Right cardiac atrium (tissue), 5 donors: ENCODE measurements at regions not wholly inside any gene's neighbourhood (a gene's known extent, or its start where the extent isn't known, plus 50 kb on each side); places are given as distances from the start of the nearest gene placed in this dataset.

Experiments used
- ATAC-seq, 2 donors: fragments of 200-7000 bp; cut with Tn5 transposase; one replicate each; pipeline versions ENCODE4 v1.8.0 to v1.9.1; 2020; ENCODE audit warnings: moderate library complexity in 2 of 2, mild to moderate bottlenecking in 1 of 2
- DNase-seq, 3 donors: peaks; one replicate each; pipeline ENCODE4 v3.0.0-alpha.2; 2020
- H3K27ac ChIP-seq: one replicate; pipeline ENCODE4 v1.5.1; 2013; ENCODE audit warnings: mild to moderate bottlenecking, low read length, control low read depth, moderate library complexity
- H3K27me3 ChIP-seq: one replicate; pipeline ENCODE4 v1.6.1; 2013; ENCODE audit not compliant: control insufficient read depth, insufficient read depth
- H3K4me1 ChIP-seq: one replicate; pipeline ENCODE4 v1.6.1; 2013; ENCODE audit warnings: low read length; ENCODE audit not compliant: control insufficient read depth, insufficient read depth
- H3K4me3 ChIP-seq: one replicate; pipeline ENCODE4 v1.5.1; 2013; ENCODE audit warnings: low read length, control low read depth
- H3K9me3 ChIP-seq: one replicate; pipeline ENCODE4 v1.6.1; 2013; ENCODE audit warnings: low read length; ENCODE audit not compliant: control insufficient read depth
- WGBS: extraction: QIAGEN DNeasy Blood & Tissue Kit; methylation state at CpG from one replicate; pipeline ENCODE4 v1.1.7; 2013; 5-methylcytosine and 5-hydroxymethylcytosine counted together
- intact Hi-C, 4 donors: fragments of 100-400 bp; cut with DNase I; formaldehyde crosslinking; loops; one replicate each; pipeline versions ENCODE4 v1.11.0 to v1.14.0; 2022 to 2023
- donor health status: healthy with polysubstance abuse.
- donor health status: DM: no; HTN: yes; CAD: no.
- donor health status: DM: no; HTN: no; CAD: no.
- donor health status: DM: no; HTN: yes; CAD: no; lungs with severe emphysema.
- donor health status: DM: yes; HTN: yes; CAD: no.

DNA sequence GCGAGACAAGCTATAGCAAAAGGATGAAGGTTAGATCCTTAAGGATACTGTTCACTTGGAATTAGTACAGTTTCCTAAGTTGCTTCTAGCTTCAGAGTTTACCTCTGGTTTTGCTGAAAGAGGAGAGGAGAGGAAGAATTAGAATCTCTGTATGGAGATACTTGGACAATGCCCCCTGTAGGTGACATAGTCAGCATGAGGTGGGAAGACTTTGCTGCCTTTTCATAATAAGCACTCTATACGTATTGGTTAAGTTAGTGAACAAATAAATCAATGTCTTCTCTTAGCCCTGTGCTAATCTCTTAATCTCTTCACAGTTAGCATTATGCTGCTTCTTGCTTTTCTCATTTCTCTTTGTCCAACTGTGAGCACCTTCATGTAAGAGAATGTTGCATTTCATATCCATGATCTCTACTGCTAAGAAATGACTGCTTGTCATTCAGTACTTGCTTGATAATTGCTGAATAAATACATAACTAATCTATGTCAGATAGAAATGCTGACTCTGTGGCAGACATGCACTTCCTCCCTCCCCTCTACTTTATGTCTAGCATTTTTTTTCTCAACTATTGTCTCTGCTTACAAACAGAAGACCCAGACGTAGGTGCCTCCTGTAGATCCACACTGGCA lies 527.2 kb downstream of the GBA3 start:
- DNase-seq: no peak
- ATAC-seq: no peak
- Histone ChIP-seq H3K4me1 (no peaks in the 10 kb centered on the region), H3K27ac (no peak overlapping the region), H3K4me3 (no peak overlapping the region), H3K9me3 (no peaks in the 10 kb centered on the region), H3K27me3 (no peaks in the 10 kb centered on the region)
- intact Hi-C loops: no loop called here
- WGBS: 74% methylated on average over 3 of the region's 3 CpGs

DNA sequence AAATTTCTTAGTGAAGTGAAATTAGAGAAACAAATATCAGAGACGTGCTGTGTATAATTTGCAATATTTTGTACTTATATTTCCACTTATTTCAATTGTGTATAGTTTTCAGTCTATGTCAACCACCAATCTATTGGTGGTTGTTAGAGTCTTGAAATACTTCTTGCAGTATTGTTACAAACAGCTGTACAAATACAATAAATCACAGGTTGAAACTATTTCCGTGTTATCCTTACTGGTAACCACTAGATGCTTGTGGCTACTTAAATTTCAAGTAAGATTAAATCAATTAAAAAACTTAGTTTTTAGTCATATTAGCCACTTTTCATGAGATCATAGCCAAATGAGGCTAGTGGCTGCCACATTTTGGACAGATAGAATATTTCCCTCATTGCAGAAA lies 520.5 kb downstream of the GBA3 start:
- no peak for DNase-seq
- no peaks in the 10 kb centered on the region for H3K27me3 ChIP-seq
- intact Hi-C loops: no loop called here
- H3K27ac ChIP-seq: no peak overlapping the region
- 83% methylated on average over 2 of the region's 2 CpGs for WGBS
- H3K9me3 ChIP-seq: no peaks in the 10 kb centered on the region
- no peaks in the 10 kb centered on the region for H3K4me1 ChIP-seq
- no peak overlapping the region for H3K4me3 ChIP-seq
- no peak for ATAC-seq

DNA sequence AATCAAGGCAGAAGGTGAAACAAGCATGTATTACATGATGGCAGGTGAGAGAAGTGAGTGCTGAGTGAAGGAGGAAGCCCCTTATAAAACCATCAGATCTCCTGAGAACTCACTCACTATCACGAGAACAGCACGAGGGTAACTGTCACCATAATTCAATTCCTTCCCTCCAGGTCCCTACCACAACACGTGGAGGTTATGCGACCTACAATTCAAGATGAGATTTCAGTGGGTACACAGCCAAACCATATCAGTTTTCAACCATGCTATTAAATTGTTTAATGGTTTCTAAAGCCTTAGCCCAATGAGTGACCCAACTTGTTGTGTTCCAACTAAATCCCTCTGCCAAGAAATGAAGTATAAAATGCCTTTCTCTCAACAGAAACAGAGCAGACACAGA lies 519.8 kb downstream of the GBA3 start:
- intact Hi-C loops: no loop called here
- H3K27ac ChIP-seq: no peak overlapping the region
- ATAC-seq (no peak), DNase-seq (no peak)
- 53% methylated on average over 4 of the region's 4 CpGs for WGBS
- no peaks in the 10 kb centered on the region for H3K9me3 ChIP-seq
- no peak overlapping the region for H3K4me3 ChIP-seq
- H3K27me3 ChIP-seq: no peaks in the 10 kb centered on the region
- no peaks in the 10 kb centered on the region for H3K4me1 ChIP-seq

DNA sequence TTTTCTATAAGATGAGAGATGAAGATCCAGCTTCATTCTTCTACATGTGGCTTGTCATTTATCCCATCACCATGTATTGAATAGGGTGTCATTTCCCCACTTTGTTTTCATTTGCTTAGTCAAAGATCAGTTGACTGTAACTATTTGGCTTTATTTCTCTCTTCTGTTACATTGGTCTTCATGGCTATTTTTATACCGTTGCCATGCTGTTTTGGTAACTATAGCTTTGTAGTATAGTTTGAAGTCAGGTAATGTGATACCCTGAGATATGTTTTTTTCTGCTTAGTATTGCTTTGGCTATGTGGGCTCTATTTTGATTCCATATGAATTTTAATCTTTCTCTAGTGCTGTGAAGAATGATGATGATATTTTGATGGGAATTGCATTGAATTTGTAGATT lies 514.3 kb downstream of the GBA3 start:
- no peaks in the 10 kb centered on the region for H3K27me3 ChIP-seq
- DNase-seq: no peak
- intact Hi-C loops: no loop called here
- no peak overlapping the region for H3K4me3 ChIP-seq
- ATAC-seq: no peak
- WGBS: 87% methylated on average over 1 of the region's 1 CpG
- no peak overlapping the region for H3K27ac ChIP-seq
- H3K9me3 ChIP-seq: no peaks in the 10 kb centered on the region
- H3K4me1 ChIP-seq: no peaks in the 10 kb centered on the region

DNA sequence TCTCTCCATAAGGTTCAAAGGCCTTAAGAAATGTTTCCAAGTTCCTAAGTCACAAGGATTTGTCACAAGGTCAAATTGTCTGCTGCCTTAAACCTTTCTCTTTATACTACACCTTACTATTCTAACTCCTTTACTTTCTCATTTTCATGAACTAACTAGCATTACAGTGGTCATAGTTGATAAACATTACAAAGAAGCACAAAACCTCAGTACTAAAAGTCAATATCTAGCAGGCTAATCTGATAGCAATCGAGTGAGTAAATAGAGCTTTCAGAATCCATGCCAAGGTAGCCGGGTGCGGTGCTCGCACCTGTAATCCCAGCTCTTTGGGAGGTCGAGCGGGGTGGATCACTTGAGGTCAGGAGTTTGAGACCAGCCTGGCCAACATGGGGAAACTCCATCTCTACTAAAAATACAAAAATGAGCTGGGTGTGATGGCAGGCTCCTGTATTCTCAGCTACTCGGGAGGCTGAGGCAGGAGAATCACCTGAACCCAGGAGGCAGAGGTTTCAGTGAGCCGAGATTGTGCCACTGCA lies 510.0 kb downstream of the GBA3 start:
- Histone ChIP-seq H3K4me3 (no peak overlapping the region), H3K9me3 (no peaks in the 10 kb centered on the region), H3K27ac (no peak overlapping the region), H3K27me3 (no peaks in the 10 kb centered on the region), H3K4me1 (no peaks in the 10 kb centered on the region)
- DNase-seq: no peak
- no peak for ATAC-seq
- intact Hi-C loops: no loop called here
- WGBS: 87% methylated on average over 8 of the region's 8 CpGs

DNA sequence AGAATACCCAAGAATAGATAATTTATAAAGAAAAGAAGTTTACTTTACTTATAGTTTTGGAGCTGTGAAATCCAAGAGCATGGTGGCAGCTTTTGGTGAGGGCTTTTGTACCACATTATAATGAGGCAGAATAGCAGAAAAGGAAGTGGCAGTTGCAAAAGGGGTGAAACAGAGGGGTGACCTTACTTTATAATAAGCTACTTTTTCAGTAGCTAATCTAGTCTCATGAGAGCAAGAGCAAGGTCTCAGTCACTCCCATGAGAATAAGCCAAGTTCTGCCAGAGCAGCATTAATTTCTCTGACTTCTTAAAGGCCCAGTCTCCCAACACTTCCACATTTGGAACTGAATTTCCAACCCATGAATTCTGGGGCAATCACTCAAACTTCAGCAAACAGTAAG lies 502.0 kb downstream of the GBA3 start:
- H3K9me3 ChIP-seq: no peaks in the 10 kb centered on the region
- H3K4me1 ChIP-seq: no peaks in the 10 kb centered on the region
- ATAC-seq: no peak
- H3K4me3 ChIP-seq: no peak overlapping the region
- intact Hi-C loops: no loop called here
- no peak overlapping the region for H3K27ac ChIP-seq
- no peaks in the 10 kb centered on the region for H3K27me3 ChIP-seq
- no peak for DNase-seq

DNA sequence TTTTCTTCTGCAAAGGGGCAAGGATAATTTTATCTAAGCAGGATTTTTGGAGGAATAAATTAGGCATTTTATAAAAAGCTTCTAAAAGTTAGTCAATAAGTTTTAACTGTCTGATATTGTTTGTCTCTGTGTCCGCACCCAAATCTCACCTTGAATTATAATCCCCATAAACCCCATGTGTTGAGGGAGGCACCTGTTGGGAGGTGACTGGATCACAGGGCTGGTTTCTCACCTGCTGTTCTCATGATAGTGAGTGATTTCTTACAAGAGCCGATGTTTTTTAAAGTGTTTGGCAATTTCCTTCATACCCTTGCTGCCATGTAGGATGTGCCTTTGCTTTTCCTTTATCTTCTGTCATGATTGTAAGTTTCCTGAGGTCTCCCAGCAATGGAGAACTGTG lies 481.4 kb downstream of the GBA3 start:
- intact Hi-C loops: no loop called here
- Histone ChIP-seq H3K4me3 (no peak overlapping the region), H3K4me1 (no peaks in the 10 kb centered on the region), H3K9me3 (no peaks in the 10 kb centered on the region), H3K27me3 (no peaks in the 10 kb centered on the region), H3K27ac (no peak overlapping the region)
- WGBS: 84% methylated on average over 2 of the region's 2 CpGs
- ATAC-seq: no peak
- no peak for DNase-seq

DNA sequence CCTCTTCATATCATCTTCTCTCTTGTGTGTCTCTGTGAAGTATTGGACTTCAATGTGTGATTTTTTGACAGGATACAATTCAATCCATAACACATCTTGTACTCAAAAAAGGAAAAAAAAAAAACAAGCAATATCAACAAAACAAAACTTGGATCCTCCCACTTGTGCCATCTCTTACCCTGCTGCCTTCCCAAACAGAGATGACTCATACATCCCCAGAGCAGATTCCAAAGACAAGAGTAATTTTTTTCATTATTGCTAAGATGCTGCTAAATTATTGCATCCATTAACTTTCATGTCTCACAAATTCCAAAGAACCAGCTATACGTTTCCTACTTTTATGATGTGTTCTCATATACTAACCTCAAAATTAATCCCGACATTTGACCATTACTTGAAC lies 479.2 kb downstream of the GBA3 start:
- 47% methylated on average over 2 of the region's 2 CpGs for WGBS
- Histone ChIP-seq H3K9me3 (no peaks in the 10 kb centered on the region), H3K27ac (no peak overlapping the region), H3K4me3 (no peak overlapping the region), H3K27me3 (no peaks in the 10 kb centered on the region), H3K4me1 (no peaks in the 10 kb centered on the region)
- intact Hi-C loops: no loop called here
- ATAC-seq (no peak), DNase-seq (no peak)

DNA sequence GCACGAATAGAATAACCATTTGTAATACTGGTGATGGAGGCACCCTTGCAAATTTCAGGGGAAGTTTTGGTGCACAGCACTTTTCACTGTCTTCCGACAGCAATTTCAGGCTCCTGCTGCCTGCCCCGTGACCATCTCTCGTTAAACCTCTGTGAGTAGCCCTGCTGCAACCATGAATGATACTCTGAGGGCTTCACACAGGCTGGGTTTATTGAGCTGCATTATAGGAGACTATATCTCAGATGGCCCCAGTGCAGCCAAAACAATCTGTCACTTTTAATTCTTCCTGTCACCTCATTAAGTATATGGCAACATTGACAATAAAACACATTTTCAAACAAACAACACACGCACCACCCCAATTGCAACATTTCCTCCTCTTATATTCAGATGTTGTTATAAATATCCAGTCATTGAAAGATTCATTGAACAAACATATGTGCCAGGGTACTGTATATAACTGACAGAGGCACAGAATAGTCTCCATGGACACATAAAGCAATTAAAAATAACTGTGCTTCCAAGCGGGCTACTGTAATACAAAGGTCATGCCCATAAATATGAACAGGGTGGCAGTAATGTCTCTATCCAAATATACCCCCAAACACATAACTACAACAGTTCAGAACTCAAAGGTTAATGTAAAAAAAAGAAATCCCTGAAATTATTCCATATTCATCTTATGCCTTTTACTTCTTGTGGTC lies 477.0 kb downstream of the GBA3 start:
- Histone ChIP-seq H3K27me3 (no peaks in the 10 kb centered on the region), H3K27ac (no peak overlapping the region), H3K9me3 (no peaks in the 10 kb centered on the region), H3K4me1 (no peaks in the 10 kb centered on the region), H3K4me3 (no peak overlapping the region)
- intact Hi-C loops: no loop called here
- peak in 1 of 2 donors; percentile 40 for ATAC-seq
- 57% methylated on average over 6 of the region's 6 CpGs for WGBS
- DNase-seq: no peak

DNA sequence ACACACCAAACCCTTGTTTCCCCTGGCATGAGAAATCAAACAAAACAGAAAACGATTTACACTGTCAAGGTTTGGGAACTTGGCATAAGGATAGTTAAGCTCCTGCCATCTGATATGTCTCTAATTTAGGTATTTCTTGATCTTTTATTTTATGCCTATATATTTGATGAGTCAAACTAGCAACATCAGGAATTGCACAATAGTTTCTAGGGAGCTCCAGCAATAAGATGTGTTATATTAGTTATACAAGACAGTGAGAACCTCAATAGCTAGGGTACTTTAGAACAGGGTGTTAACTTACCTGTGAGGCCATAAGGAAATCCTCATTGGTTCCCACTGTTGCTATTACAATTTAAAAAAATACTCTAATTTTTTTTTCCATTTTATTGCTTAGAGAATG lies 474.2 kb downstream of the GBA3 start:
- Histone ChIP-seq H3K4me3 (no peak overlapping the region), H3K27me3 (no peaks in the 10 kb centered on the region), H3K27ac (no peak overlapping the region), H3K4me1 (no peaks in the 10 kb centered on the region), H3K9me3 (no peaks in the 10 kb centered on the region)
- intact Hi-C loops: no loop called here
- WGBS: 57% methylated on average over 1 of the region's 1 CpG
- DNase-seq (no peak), ATAC-seq (no peak)

DNA sequence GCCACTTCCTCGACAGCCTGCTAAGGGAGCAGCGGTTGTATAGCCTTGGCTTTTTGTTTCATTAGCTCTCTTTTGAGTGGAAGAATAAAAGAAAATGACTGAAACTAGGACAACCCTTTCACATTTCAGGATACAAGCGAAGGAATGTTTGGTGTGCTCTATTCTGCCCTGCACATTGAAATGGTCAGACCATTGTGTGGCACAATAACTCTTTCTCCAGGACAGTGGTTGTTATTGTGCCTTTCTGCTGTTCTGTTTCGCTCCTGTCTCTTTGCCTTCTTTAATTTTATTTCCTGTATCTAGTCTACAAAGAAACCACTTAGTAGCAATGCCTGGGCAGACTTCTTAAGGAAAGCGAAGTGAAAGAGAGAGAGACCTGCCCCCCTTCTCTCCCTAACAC lies 473.7 kb downstream of the GBA3 start:
- intact Hi-C loops: no loop called here
- WGBS: 84% methylated on average over 5 of the region's 5 CpGs

More for the DNA sequence above, 473.7 kb downstream of the GBA3 start:
- no peak overlapping the region for H3K4me3 ChIP-seq
- H3K4me1 ChIP-seq: no peaks in the 10 kb centered on the region
- H3K27me3 ChIP-seq: no peaks in the 10 kb centered on the region
- no peak overlapping the region for H3K27ac ChIP-seq
- ATAC-seq: no peak
- DNase-seq: no peak
- H3K9me3 ChIP-seq: no peaks in the 10 kb centered on the region
